ENCODE measurements at regions not wholly inside any gene's neighbourhood (a gene's known extent, or its start where the extent isn't known, plus 50 kb on each side); places are given as distances from the start of the nearest gene placed in this dataset.

GRCh38 chr7:3196629-3197400, 104.2 kb upstream of the SDK1 start:
- no peak for DNase-seq

DNA sequence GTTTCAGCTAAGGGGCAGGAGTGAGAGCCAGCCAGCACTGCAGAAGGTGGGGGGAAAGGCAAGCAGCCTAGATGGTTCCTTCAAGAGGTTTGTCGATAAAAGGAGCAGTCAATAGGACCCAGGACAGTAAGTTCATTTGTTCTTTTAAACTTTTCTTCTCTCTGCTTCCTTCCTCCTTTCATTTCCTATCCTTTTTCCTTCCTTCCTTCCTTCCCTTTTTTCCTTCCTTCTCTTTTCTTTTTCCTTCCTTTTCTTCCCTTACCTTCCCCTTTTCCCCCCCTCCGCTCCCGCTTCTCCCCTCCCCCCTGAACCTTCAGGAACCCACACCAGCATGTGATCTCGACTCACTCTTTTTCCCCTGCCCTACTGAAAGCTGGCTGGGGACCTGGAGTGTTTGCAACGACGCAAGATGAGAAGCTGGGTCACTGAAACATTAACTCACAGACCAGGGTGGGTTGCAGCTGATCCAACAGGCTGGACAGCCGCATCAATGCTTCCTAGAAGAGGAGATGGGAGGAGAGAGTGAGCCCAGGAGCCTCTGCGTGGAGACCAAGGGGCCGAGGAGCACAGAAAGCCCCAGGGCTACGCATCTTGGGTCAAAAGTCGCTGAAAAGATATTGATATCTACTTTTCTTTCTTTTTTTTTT, 103.4 kb upstream of the SDK1 start:
- no peak for DNase-seq

DNA sequence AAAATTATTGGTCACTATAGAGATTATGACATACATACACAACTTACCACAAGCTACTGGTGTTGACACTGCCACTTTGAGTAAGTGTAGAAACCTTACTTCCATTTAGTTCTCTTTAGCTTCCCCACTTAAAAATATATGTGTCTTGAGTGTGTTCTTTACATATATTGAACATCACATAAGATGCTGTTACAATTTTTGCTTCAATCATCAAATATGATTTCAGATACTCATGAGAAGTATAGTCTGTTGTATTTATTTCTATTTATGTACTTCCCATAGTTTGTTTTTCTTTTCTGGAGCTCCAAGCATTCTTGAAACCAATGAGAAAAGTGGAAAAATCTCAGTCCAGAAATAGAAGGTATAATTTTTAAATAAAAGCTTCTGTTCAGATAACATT, 102.7 kb upstream of the SDK1 start:
- no peak for DNase-seq

DNA sequence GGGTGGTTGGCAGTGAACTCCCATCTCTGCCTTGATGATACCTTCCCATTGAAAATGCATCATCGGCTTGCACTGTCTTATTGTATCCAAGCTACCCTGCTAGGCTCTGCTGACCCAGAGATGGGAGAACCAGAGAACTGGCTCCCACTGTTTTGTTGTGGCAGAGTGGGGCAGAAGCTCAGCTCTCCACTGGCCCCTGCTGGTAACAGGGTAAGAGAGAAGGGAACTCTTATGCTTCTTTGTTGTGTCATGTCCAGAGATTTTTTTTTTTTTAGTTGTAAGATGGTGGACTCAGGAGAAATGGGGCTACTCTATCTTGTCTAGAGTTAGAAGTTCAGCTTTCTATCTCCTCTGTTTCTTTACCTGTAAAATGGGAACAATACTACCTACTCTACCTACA, 100.5 kb upstream of the SDK1 start:
- DNase-seq: no peak

DNA sequence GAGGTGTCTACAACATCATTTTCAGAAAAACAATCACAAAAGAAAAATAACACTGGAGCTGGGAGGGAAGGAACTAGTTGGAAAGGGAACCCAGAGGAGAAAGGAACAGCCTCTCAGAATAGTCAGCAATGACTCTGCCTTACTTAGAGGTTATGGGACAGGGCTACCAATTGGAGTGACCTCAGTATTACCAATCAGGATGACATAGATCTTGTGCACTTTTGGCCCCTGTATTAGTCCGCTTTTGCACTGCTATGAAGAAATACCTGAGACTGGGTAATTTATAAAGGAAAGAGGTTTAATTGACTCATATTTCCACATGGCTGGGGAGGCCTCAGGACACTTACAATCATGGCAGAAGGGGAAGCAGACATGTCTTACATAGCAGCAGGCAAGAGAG, 99.7 kb upstream of the SDK1 start:
- DNase-seq: no peak

GRCh38 chr7:3201937-3202710, 98.9 kb upstream of the SDK1 start:
- DNase-seq: no peak

- DNase-seq: no peak
Observed at GRCh38 chr7:3204526-3204925, 96.5 kb upstream of the SDK1 start.

DNA sequence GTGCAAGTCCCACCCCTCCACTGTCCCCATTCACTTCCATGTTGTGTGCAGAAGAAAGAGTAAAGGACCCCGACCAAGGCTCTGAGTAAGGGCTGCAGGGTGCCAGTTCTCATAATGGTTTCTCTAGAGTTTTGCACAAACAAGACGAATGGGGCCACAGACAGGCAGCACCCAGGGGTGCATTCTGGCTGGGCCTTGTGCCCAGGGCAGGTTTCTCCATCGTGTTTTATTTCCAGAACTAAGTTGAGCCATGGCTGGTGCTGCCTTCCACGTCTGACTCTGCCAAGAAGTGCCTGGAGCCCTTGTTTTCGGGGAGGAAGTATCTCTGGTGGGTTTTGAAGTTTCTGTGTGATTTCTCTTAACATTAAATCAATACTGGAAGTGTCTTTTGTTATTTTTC, 95.0 kb upstream of the SDK1 start:
- no peak for DNase-seq

DNA sequence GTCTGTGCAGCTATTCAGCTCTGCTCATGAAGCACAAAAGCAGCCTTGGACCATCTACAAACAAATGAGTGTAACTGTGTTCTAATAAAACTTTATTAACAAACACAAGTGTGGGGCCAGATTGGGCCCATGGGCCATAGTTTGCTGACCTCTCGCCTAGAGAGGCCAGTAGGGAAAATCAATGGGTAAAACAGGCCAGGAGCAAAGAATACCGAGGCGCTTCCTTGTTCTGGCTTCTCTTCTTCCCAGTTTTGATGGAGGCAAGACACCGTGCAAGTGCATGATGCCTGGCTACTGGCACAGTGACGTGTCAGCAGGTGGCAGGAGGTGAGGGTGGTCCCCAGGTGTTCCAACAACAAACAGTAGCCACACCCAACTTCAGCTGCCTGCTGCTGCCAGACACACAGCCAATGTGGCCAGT, 94.3 kb upstream of the SDK1 start:
- no peak for DNase-seq

DNA sequence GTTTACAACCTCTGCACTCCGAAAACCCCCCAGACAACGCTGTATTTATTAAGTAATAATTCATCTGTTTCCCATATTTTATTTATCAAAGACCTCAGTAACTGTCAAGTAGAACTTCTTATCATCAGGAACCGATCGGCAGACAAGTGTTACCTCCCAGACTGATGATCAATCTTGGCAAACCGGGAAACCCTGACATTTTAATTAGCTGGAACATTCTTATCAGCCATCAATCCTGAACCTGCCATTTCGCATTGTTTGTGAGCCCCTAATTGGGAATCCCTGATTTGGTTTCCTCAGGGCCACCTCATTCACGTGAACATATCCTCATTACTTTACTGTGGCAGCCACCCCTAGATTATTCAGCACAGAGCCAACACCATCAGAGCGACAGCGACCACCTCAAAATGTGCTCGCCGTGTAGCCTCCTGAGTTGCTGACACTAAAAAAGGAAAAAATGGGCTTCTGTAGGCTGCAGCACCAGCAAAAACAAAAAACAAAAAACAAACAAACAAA, 93.6 kb upstream of the SDK1 start:
- no peak for DNase-seq

DNA sequence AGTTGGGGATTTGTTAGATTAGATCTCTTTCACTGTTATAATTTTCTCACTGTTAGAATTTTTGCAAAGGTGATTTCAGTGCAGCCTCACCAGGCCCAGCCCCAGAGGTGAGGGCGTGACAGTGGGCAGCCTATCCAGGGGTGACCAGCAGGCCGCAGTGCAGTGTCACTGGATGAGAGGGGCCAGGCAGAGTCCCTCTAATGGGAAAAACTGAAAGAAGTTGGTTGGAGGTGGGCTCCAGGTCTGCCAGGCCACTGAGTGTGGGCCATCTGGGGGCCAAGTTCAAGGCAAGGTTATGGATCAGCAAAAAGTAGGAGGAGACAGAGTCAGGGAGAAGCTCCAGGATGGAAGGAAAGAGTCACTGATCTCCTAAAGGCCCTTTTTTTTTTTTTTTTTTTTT, 90.5 kb upstream of the SDK1 start:
- DNase-seq: no peak

GRCh38 chr7:3214090-3214413, 87.0 kb upstream of the SDK1 start:
- no peak for DNase-seq

GRCh38 chr7:3215624-3216585, 85.1 kb upstream of the SDK1 start:
- no peak for DNase-seq

DNA sequence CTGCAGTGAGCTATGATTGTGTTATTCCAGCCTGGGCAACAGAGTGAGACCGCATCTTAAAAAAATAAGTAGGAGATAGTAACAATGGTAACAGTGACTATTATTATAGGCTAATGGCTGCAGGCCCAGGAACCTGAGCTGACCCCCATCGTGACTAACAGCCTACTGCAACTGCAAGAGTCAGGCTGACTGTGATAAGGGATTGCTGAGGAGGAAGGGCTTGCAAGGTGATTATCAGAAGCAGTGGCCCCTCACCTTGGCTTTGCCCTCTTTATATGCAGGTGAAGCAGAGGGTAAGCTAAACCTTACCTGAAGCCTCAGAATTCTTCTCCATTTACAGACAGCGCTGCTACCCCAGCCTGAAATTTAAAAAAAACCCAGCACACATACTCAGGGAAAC, 83.9 kb upstream of the SDK1 start:
- DNase-seq: no peak

DNA sequence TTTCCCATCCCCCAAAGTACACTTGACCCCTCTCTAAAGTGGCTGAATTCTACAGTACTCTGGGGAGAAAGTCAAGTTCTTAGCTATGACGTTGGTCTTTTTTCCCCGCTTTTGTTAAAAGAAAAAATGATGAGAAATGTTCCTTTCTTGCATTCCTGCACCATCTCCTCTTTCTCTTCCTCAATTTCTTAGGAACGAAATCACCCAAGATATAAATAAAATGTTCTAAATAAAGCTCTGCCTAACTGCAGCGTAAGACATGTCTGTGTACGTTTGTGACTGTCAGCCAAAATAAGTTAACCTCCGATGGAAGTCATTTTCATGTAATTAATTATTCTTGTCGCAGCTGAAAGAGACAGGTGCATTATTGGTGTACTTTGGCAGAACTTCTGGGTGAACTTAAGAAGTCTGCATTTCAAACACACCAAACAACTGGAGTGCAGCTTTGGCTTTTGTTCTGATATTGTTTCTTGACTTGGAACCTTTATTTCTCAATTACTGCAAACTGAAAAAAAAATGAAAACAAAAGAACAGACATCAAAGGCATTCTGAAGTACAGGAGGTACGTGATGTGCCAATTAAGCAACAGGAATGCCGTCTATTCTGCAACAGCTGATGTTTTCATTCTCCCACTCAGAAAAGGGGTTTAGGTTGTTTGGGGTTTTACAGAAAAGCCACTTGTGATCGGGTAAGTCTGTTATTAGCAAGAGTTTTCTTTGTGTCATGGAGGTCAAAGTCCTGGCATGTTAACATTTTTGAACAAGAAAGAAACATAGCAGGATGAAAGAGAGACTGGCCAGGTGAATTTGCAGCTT, 82.4 kb upstream of the SDK1 start:
- DNase-seq: no peak

DNA sequence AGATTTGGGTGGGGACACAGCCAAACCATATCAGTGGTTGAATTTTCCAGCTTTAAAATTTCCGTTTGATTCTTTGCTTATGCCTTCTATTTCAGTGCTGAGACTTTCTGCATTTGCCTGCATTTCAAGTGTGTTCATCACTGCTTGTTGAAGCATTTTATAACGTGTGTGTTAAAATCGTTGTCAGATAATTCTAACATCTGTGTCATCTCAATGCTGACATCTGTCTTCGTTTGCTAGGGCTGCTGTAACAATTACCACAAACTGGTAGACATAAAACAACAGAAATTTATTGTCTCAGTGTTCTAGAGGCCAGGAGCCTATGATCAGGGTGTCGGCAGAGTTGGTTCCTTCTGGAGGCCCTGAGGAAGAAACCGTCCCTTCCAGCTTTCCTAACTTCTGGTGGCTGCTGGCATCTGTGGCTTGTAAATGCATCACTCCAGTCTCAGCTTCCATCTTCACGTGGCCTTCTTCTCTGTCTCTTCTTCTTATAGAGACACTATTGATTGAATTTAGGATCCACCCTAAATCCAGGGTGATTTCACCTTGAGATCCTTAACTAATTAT, 71.1 kb upstream of the SDK1 start:
- DNase-seq: no peak

DNA sequence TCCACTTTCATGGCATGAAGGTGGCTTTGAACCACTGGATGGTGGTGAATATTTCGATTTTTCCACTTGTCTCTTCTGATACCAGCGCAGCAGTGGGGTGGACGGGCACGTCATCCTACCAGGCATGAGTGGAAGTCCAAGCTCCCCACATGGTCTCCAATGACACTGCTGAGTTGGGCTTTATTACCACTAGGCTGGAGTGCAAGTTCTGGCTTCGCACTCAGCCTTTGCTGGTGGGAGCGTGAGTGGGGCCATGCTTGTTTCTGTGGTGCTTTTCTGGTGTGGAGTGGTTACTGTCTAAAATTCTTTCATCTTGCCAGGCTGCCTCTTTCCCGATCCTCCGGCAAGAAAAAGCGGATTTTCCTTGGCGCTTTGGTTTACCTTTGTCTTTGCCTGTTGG, 70.1 kb upstream of the SDK1 start:
- no peak for DNase-seq

- no peak for DNase-seq
Observed at GRCh38 chr7:3232228-3232627, 68.8 kb upstream of the SDK1 start.

- no peak for DNase-seq
Observed at GRCh38 chr7:3233301-3233700, 67.8 kb upstream of the SDK1 start.

GRCh38 chr7:3234051-3234450, 67.0 kb upstream of the SDK1 start:
- DNase-seq: no peak

- no peak for DNase-seq
Observed at GRCh38 chr7:3234851-3235250, 66.2 kb upstream of the SDK1 start.

All from hippocampal formation (tissue), 2 donors.